ENCODE measurements at regions not wholly inside any gene's neighbourhood (a gene's known extent, or its start where the extent isn't known, plus 50 kb on each side); places are given as distances from the start of the nearest gene placed in this dataset.

DNA sequence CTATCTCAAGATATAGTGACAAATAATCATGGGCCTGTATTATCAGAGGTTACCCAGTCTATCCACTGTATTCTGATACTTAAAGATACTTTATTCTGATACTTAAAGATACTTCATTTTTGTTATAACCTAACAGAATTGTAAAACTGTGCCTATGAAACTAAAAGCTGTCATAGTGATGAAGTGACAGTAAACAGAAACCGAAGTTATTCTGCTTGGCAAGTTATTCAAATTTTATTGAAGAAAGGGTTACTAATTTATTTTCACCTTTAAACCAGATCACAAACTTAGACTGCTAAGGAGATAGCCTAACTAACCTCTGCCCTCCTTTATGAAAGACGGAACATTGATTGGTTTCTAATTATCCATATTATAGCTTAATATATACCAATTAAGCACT is 604.6 kb upstream of the IMPG1 start:
- Histone ChIP-seq H3K4me3 (ENCODE audit: low read depth, low read length) (no peak overlapping the region), H3K27me3 (ENCODE audit: control insufficient read depth, insufficient read depth, low read length) (no peaks in the 10 kb centered on the region), H3K36me3 (ENCODE audit: control insufficient read depth, insufficient read depth, low read length) (no peaks in the 10 kb centered on the region)
- TF ChIP-seq, protein P1, sequence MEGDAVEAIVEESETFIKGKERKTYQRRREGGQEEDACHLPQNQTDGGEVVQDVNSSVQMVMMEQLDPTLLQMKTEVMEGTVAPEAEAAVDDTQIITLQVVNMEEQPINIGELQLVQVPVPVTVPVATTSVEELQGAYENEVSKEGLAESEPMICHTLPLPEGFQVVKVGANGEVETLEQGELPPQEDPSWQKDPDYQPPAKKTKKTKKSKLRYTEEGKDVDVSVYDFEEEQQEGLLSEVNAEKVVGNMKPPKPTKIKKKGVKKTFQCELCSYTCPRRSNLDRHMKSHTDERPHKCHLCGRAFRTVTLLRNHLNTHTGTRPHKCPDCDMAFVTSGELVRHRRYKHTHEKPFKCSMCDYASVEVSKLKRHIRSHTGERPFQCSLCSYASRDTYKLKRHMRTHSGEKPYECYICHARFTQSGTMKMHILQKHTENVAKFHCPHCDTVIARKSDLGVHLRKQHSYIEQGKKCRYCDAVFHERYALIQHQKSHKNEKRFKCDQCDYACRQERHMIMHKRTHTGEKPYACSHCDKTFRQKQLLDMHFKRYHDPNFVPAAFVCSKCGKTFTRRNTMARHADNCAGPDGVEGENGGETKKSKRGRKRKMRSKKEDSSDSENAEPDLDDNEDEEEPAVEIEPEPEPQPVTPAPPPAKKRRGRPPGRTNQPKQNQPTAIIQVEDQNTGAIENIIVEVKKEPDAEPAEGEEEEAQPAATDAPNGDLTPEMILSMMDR (IDR thresholded peaks at IDR 0.05; ENCODE audit: insufficient read depth, low read length, severe bottlenecking): no peak
- FAIRE-seq (no peak), DNase-seq (ENCODE audit: low read depth) (no peak)

DNA sequence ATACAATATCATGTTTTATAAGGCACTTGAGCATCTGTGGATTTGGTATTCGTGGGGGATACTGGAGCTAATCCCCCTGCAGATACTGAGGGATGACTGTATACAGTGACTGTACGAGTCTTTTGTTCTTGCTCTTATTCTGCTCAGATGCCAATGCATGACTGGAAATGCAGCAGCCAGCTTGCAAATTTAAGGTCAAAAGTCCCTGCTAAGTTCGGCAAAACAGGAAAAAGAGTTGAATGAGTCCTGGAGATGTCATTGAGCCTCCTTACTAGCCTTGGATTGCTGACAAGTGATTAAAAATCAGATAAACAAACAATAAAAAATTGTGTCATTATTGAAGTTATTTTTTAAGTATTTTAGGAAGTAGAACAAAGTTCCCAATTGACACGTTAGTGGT is 599.3 kb upstream of the IMPG1 start:
- Histone ChIP-seq H3K36me3 (ENCODE audit: control insufficient read depth, insufficient read depth, low read length) (no peaks in the 10 kb centered on the region), H3K27me3 (ENCODE audit: control insufficient read depth, insufficient read depth, low read length) (no peaks in the 10 kb centered on the region), H3K4me3 (ENCODE audit: low read depth, low read length) (no peak overlapping the region)
- TF ChIP-seq, protein P1 (IDR thresholded peaks at IDR 0.05; ENCODE audit: insufficient read depth, low read length, severe bottlenecking): no peak
- FAIRE-seq (no peak), DNase-seq (ENCODE audit: low read depth) (no peak)

DNA sequence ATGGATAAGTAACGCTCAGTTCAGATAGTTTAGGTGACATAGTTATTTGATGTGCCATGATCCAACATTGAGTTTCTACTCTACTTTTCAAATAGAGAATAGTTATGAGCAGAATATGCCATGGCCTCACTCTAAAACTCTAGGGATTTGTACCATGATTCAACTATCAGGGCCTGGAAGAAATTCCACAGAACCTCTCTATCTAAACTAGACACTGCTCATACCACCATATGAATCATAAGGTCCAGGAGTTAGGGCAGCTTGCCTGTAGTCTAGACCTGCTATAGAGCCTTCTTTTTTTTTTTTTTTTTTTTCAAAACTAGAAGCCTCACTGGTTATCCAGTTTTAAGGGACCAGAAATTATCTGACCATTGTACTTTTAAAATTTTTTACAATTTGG is 571.8 kb upstream of the IMPG1 start:
- TF ChIP-seq, protein P1 (IDR thresholded peaks at IDR 0.05; ENCODE audit: insufficient read depth, low read length, severe bottlenecking): no peak
- H3K27me3 ChIP-seq (ENCODE audit: control insufficient read depth, insufficient read depth, low read length): no peaks in the 10 kb centered on the region
- H3K4me3 ChIP-seq (ENCODE audit: low read depth, low read length): no peak overlapping the region
- no peaks in the 10 kb centered on the region for H3K36me3 ChIP-seq (ENCODE audit: control insufficient read depth, insufficient read depth, low read length)
- no peak for DNase-seq (ENCODE audit: low read depth)
- no peak for FAIRE-seq

DNA sequence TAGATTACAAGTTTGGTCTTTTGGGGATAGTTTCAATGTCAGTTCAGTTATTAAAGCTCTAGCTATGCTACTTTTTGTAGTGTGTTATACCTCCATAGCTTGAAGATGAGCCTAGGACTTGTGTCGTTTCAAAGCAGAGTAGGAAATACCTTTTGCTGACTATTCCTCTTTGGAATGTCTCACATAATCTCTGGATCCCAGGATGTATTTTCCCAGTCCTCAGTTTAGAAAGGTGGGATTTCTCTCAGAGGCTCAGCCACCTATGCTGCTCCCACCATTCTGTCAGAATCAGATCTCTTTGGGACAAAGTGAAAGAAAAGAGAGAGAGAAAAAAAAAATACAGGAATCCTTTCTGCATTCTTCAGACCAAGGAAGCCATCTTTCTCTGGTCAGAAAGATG is 567.5 kb upstream of the IMPG1 start:
- DNase-seq (ENCODE audit: low read depth) (no peak), FAIRE-seq (no peak)
- no peaks in the 10 kb centered on the region for H3K27me3 ChIP-seq (ENCODE audit: control insufficient read depth, insufficient read depth, low read length)
- TF ChIP-seq, protein P1 (IDR thresholded peaks at IDR 0.05; ENCODE audit: insufficient read depth, low read length, severe bottlenecking): no peak
- no peaks in the 10 kb centered on the region for H3K36me3 ChIP-seq (ENCODE audit: control insufficient read depth, insufficient read depth, low read length)
- H3K4me3 ChIP-seq (ENCODE audit: low read depth, low read length): no peak overlapping the region

DNA sequence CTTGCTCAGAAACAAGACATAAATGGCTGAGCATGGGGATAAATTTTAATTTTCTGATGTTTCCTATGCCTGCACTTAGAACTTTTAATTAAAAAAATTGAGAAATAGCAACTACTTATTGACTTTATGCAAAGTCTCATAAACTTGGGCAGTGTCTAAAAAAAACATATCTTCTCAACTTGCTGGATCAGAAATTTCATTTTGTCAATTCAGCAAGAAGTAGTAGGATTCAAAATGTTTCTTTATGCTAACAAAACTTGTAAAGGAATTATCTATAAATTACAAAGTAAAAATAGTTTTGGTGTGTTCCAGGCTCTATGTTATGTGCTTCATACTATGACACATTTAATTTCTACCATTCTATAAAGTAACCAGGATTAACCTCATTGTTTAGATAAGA is 562.2 kb upstream of the IMPG1 start:
- H3K4me3 ChIP-seq (ENCODE audit: low read depth, low read length): no peak overlapping the region
- FAIRE-seq (no peak), DNase-seq (ENCODE audit: low read depth) (no peak)
- no peaks in the 10 kb centered on the region for H3K27me3 ChIP-seq (ENCODE audit: control insufficient read depth, insufficient read depth, low read length)
- TF ChIP-seq, protein P1 (IDR thresholded peaks at IDR 0.05; ENCODE audit: insufficient read depth, low read length, severe bottlenecking): no peak
- H3K36me3 ChIP-seq (ENCODE audit: control insufficient read depth, insufficient read depth, low read length): no peaks in the 10 kb centered on the region

DNA sequence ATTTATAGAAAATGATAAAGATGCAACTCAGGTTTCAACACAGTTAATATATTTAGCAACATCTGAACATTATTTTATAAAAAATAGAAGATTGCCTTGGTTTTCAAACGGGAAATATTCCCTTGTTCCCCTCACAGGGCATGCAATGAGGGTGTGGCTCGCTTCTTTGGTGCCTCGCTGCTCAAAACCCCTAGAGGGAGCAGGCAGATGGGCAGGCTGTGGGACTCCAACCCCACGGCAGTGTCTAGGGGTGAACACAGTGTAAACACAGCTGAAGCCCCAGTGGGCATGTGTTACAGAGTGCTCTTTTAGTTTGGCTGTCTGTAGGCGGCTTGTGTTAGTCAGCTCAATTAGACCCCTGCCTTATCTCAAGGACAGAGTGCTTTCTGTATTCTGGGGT is 560.8 kb upstream of the IMPG1 start:
- no peak for FAIRE-seq
- Histone ChIP-seq H3K4me3 (ENCODE audit: low read depth, low read length) (no peak overlapping the region), H3K27me3 (ENCODE audit: control insufficient read depth, insufficient read depth, low read length) (no peaks in the 10 kb centered on the region), H3K36me3 (ENCODE audit: control insufficient read depth, insufficient read depth, low read length) (no peaks in the 10 kb centered on the region)
- TF ChIP-seq, protein P1 (IDR thresholded peaks at IDR 0.05; ENCODE audit: insufficient read depth, low read length, severe bottlenecking): no peak
- no peak for DNase-seq (ENCODE audit: low read depth)

Measured in bronchial epithelial cell (primary cell).